ENCODE measurements at regions not wholly inside any gene's neighbourhood (a gene's known extent, or its start where the extent isn't known, plus 50 kb on each side); places are given as distances from the start of the nearest gene placed in this dataset.
A peak's percentile ranks its signal among the peaks of the same experiment; 100 is the strongest.

- DNase-seq (ENCODE audit: low read depth) = no peak
- no peak for TF ChIP-seq CTCF (IDR thresholded peaks at IDR 0.05; ENCODE audit: control insufficient read depth, extremely low read depth, insufficient read depth)
- H3K4me3 ChIP-seq (ENCODE audit: low read depth, low read length) = no peak overlapping the region
Observed at GRCh38 chr4:147207911-147208310, 262.2 kb upstream of the TTC29 start.

GRCh38 chr4:147217655-147218054 lies 263.2 kb upstream of the EDNRA start:
- no peak for TF ChIP-seq CTCF (IDR thresholded peaks at IDR 0.05; ENCODE audit: control insufficient read depth, extremely low read depth, insufficient read depth)
- no peak overlapping the region for H3K4me3 ChIP-seq (ENCODE audit: low read depth, low read length)
- DNase-seq (ENCODE audit: low read depth) = no peak

GRCh38 chr4:147219145-147219544 lies 261.8 kb upstream of the EDNRA start:
- H3K4me3 ChIP-seq (ENCODE audit: low read depth, low read length) = no peak overlapping the region
- TF ChIP-seq CTCF (IDR thresholded peaks at IDR 0.05; ENCODE audit: control insufficient read depth, extremely low read depth, insufficient read depth) = no peak
- no peak for DNase-seq (ENCODE audit: low read depth)

- H3K4me3 ChIP-seq (ENCODE audit: low read depth, low read length) = no peak overlapping the region
- DNase-seq (ENCODE audit: low read depth) = peak; percentile 39
- no peak for TF ChIP-seq CTCF (IDR thresholded peaks at IDR 0.05; ENCODE audit: control insufficient read depth, extremely low read depth, insufficient read depth)
Observed at GRCh38 chr4:147220833-147221232, 260.1 kb upstream of the EDNRA start.

- DNase-seq (ENCODE audit: low read depth) = no peak
- TF ChIP-seq CTCF (IDR thresholded peaks at IDR 0.05; ENCODE audit: control insufficient read depth, extremely low read depth, insufficient read depth) = no peak
- H3K4me3 ChIP-seq (ENCODE audit: low read depth, low read length) = no peak overlapping the region
Observed at GRCh38 chr4:147222906-147223305, 258.0 kb upstream of the EDNRA start.

GRCh38 chr4:147223576-147223975 lies 257.3 kb upstream of the EDNRA start:
- no peak for TF ChIP-seq CTCF (IDR thresholded peaks at IDR 0.05; ENCODE audit: control insufficient read depth, extremely low read depth, insufficient read depth)
- H3K4me3 ChIP-seq (ENCODE audit: low read depth, low read length) = no peak overlapping the region
- DNase-seq (ENCODE audit: low read depth) = no peak

GRCh38 chr4:147236806-147237205 lies 244.1 kb upstream of the EDNRA start:
- H3K4me3 ChIP-seq (ENCODE audit: low read depth, low read length) = no peak overlapping the region
- no peak for TF ChIP-seq CTCF (IDR thresholded peaks at IDR 0.05; ENCODE audit: control insufficient read depth, extremely low read depth, insufficient read depth)
- DNase-seq (ENCODE audit: low read depth) = no peak

Measured in LNCaP clone FGC (cell line).